NB4 (cell line): ENCODE measurements at regions not wholly inside any gene's neighbourhood (a gene's known extent, or its start where the extent isn't known, plus 50 kb on each side); places are given as distances from the start of the nearest gene placed in this dataset.

Source experiments
- CTCF ChIP-seq: IDR thresholded peaks from one replicate; pipeline ENCODE4 v1.5.1; 2012; ENCODE audit warnings: low read depth, low read length
- MAX ChIP-seq: IDR thresholded peaks from 2 replicates; pipeline ENCODE4 v1.6.1; 2011; ENCODE audit warnings: low read depth, low read length
- MYC ChIP-seq: IDR thresholded peaks from 2 replicates; pipeline ENCODE4 v1.6.1; 2011; ENCODE audit warnings: low read depth, low read length
- POLR2A ChIP-seq: IDR thresholded peaks from 2 replicates; pipeline ENCODE4 v1.6.1; 2011; ENCODE audit warnings: mild to moderate bottlenecking; ENCODE audit not compliant: insufficient read length; ENCODE audit errors: extremely low read depth

GRCh38 chr3:162541923-162542322 lies 1045.3 kb downstream of the OTOL1 start:
- TF ChIP-seq CTCF (no peak), POLR2A (no peak), MAX (no peak), MYC (no peak)
